HCT116 (cell line): ENCODE measurements at regions not wholly inside any gene's neighbourhood (a gene's known extent, or its start where the extent isn't known, plus 50 kb on each side); places are given as distances from the start of the nearest gene placed in this dataset.

Experiments
- ATAC-seq: fragments of 200-7000 bp; cut with Tn5 transposase; 2 replicates; pipeline ENCODE4 v1.9.1; 2020; ENCODE audit warnings: mild to moderate bottlenecking, moderate library complexity
- BruUV-seq: library from RNA; stranded (reverse); fragments of 400-500 nt; replicated peaks from 2 replicates; lab custom pipeline; 2021; lab: Mats Ljungman, UMichigan
- CTCF ChIA-PET: fragments of 300-600 bp; sonication (Branson Sonifier 250); formaldehyde crosslinking; loops from one replicate; lab custom pipeline; 2021; ENCODE audit warnings: antibody characterized with exemption; lab: Charles Lee
- POLR2A ChIA-PET: fragments of 300-600, 350-600 bp; sonication (Branson Sonifier 250); formaldehyde crosslinking; loops from one replicate; lab custom pipeline; 2021; ENCODE audit warnings: antibody characterized with exemption; lab: Charles Lee
- RAD21 ChIA-PET, 2 experiments: fragments of 300-600 bp; sonication (Branson Sonifier 250); formaldehyde crosslinking; loops; one replicate each; lab custom pipeline; 2023; ENCODE audit warnings: low total read pairs in 2 of 2; ENCODE audit not compliant: uncharacterized antibody in 2 of 2, unreplicated experiment in 2 of 2, low non-redundant PET in 1 of 2; lab: Charles Lee
- DNase-seq: peaks from one replicate; pipeline ENCODE4 v3.0.0-alpha.2; 2010; ENCODE audit warnings: low read depth, low spot score
- H2AFZ ChIP-seq: fragments of 200-600 bp; shearing (Covaris generic), sonication (generic); 2 replicates; pipeline ENCODE4 v1.6.1; 2017; ENCODE audit warnings: low read depth, mixed run types, mixed read lengths, antibody characterized with exemption, low read length; ENCODE audit not compliant: poor library complexity, severe bottlenecking
- H3K27ac ChIP-seq: 2 replicates; pipeline ENCODE4 v1.5.1; 2012; ENCODE audit warnings: low read depth, low read length
- H3K27me3 ChIP-seq: fragments of 200-600 bp; sonication (generic); 2 replicates; pipeline ENCODE4 v1.6.1; 2016; ENCODE audit warnings: mixed run types, low read length, mixed read lengths; ENCODE audit not compliant: insufficient read depth
- H3K36me3 ChIP-seq, 2 experiments: fragments of 200-500 bp in 1 of 2; fragments of 200-600 bp in 1 of 2; sonication (Bioruptor generic) in 1 of 2; sonication (generic) in 1 of 2; 2 replicates each; pipeline versions ENCODE4 v1.5.1 to v1.6.1; 2014 to 2016; ENCODE audit warnings: low read length in 2 of 2, inconsistent platforms in 1 of 2, mixed read lengths in 1 of 2, mixed run types in 1 of 2; ENCODE audit not compliant: insufficient read depth in 2 of 2, control insufficient read depth in 1 of 2
- H3K4me1 ChIP-seq, 2 experiments: fragments of 200-600 bp in 1 of 2; sonication (generic) in 1 of 2; 2 replicates each; pipeline versions ENCODE4 v1.5.1 to v1.6.1; 2012 to 2017; ENCODE audit warnings: low read length in 2 of 2, inconsistent platforms in 1 of 2, mild to moderate bottlenecking in 1 of 2, mixed read lengths in 1 of 2, mixed run types in 1 of 2, moderate library complexity in 1 of 2; ENCODE audit not compliant: insufficient read depth in 2 of 2, control insufficient read depth in 1 of 2
- H3K4me2 ChIP-seq: fragments of 200-600 bp; sonication (generic); 2 replicates; pipeline ENCODE4 v1.6.1; 2017; ENCODE audit warnings: mixed run types, low read length, mixed read lengths
- H3K4me3 ChIP-seq, 2 experiments: fragments of 200-600 bp in 1 of 2; sonication (generic) in 1 of 2; replicated peaks in 1 of 2; 2 replicates each; pipeline ENCODE4 v1.5.1; 2011 to 2016; ENCODE audit warnings: low read length in 2 of 2, control low read depth in 1 of 2, low read depth in 1 of 2, mild to moderate bottlenecking in 1 of 2, mixed read lengths in 1 of 2, mixed run types in 1 of 2
- H3K79me2 ChIP-seq: fragments of 200-600 bp; sonication (generic); 2 replicates; pipeline ENCODE4 v1.6.1; 2017; ENCODE audit warnings: mild to moderate bottlenecking, mixed run types, low read length, moderate library complexity, mixed read lengths; ENCODE audit not compliant: insufficient read depth
- H3K9ac ChIP-seq: fragments of 200-600 bp; sonication (generic); 2 replicates; pipeline ENCODE4 v1.6.1; 2016; ENCODE audit warnings: low read length, mixed read lengths
- H3K9me2 ChIP-seq: fragments of 200-600 bp; sonication (generic), shearing (Covaris generic); 2 replicates; pipeline ENCODE4 v1.6.1; 2017; ENCODE audit warnings: mixed run types, mild to moderate bottlenecking, moderate library complexity; ENCODE audit not compliant: insufficient read depth
- H3K9me3 ChIP-seq, 2 experiments: fragments of 200-500 bp in 1 of 2; fragments of 200-600 bp in 1 of 2; sonication (Bioruptor generic) in 1 of 2; sonication (generic) in 1 of 2; 2 replicates each; pipeline ENCODE4 v1.6.1; 2014 to 2017; ENCODE audit warnings: low read length in 2 of 2, mixed read lengths in 2 of 2, inconsistent platforms in 1 of 2, low read depth in 1 of 2, mild to moderate bottlenecking in 1 of 2, mixed run types in 1 of 2, moderate library complexity in 1 of 2; ENCODE audit not compliant: control insufficient read depth in 1 of 2, insufficient read depth in 1 of 2
- H4K20me1 ChIP-seq: fragments of 200-600 bp; sonication (generic), shearing (Covaris generic); 2 replicates; pipeline ENCODE4 v1.6.1; 2017; ENCODE audit warnings: mixed run types, mild to moderate bottlenecking, moderate library complexity; ENCODE audit not compliant: insufficient read depth
- ATF3 ChIP-seq: IDR thresholded peaks from 2 replicates; pipeline ENCODE4 v1.6.1; 2012
- CEBPB ChIP-seq: IDR thresholded peaks from 2 replicates; pipeline ENCODE4 v1.6.1; 2012; ENCODE audit warnings: low read depth
- CTCF ChIP-seq, 3 experiments: fragments of 200-600 bp in 1 of 3; sonication (generic) in 1 of 3; IDR thresholded peaks in 2 of 3; conservative IDR thresholded peaks in 1 of 3; 2 replicates each; pipeline ENCODE4 v1.5.1; 2012 to 2017; ENCODE audit warnings: low read depth in 2 of 3, low read length in 2 of 3, antibody characterized with exemption in 1 of 3, borderline replicate concordance in 1 of 3, control low read depth in 1 of 3, mild to moderate bottlenecking in 1 of 3, mixed read lengths in 1 of 3, mixed run types in 1 of 3, moderate library complexity in 1 of 3; ENCODE audit not compliant: insufficient read depth in 1 of 3
- EGR1 ChIP-seq: IDR thresholded peaks from 2 replicates; pipeline ENCODE4 v1.6.1; 2012; ENCODE audit warnings: low read depth
- ELF1 ChIP-seq: IDR thresholded peaks from 2 replicates; pipeline ENCODE4 v1.6.1; 2012; ENCODE audit warnings: low read depth, borderline replicate concordance
- EZH2 ChIP-seq: fragments of 200-600 bp; sonication (generic); IDR thresholded peaks from 2 replicates; pipeline ENCODE4 v1.6.1; 2017; ENCODE audit warnings: antibody characterized with exemption, mixed run types
- EZH2phosphoT487 ChIP-seq: fragments of 200-600 bp; IDR thresholded peaks from 2 replicates; pipeline ENCODE4 v1.6.1; 2018; ENCODE audit warnings: antibody characterized with exemption, borderline replicate concordance
- FOSL1 ChIP-seq: IDR thresholded peaks from 2 replicates; pipeline ENCODE4 v1.6.1; 2012; ENCODE audit warnings: low read depth
- JUND ChIP-seq: IDR thresholded peaks from 2 replicates; pipeline ENCODE4 v1.6.1; 2012
- MAX ChIP-seq: IDR thresholded peaks from 2 replicates; pipeline ENCODE4 v1.6.1; 2012
- POLR2A ChIP-seq: IDR thresholded peaks from 2 replicates; pipeline ENCODE4 v1.7.0; 2011; ENCODE audit warnings: borderline replicate concordance; ENCODE audit not compliant: insufficient read depth, insufficient read length; ENCODE audit errors: extremely low read depth
- POLR2AphosphoS5 ChIP-seq: IDR thresholded peaks from 2 replicates; pipeline ENCODE4 v1.6.1; 2011; ENCODE audit warnings: mild to moderate bottlenecking, low read depth, low read length, moderate library complexity
- RAD21 ChIP-seq: IDR thresholded peaks from 2 replicates; pipeline ENCODE4 v1.6.1; 2012; ENCODE audit warnings: low read depth, mild to moderate bottlenecking
- SIN3A ChIP-seq: IDR thresholded peaks from 2 replicates; pipeline ENCODE4 v1.6.1; 2012; ENCODE audit warnings: low read depth
- SP1 ChIP-seq: IDR thresholded peaks from 2 replicates; pipeline ENCODE4 v1.6.1; 2012; ENCODE audit warnings: low read depth
- SRF ChIP-seq: IDR thresholded peaks from 2 replicates; pipeline ENCODE4 v1.6.1; 2012; ENCODE audit warnings: low read depth
- TCF7L2 ChIP-seq: IDR thresholded peaks from 2 replicates; pipeline ENCODE4 v1.7.0; 2011; ENCODE audit warnings: borderline replicate concordance, inconsistent platforms; ENCODE audit not compliant: insufficient read depth, insufficient read length; ENCODE audit errors: extremely low read depth
- YY1 ChIP-seq: IDR thresholded peaks from 2 replicates; pipeline ENCODE4 v1.6.1; 2011; ENCODE audit warnings: low read length, low read depth, moderate library complexity, mild to moderate bottlenecking; ENCODE audit not compliant: insufficient replicate concordance; ENCODE audit errors: extremely low read depth
- ZFX ChIP-seq: fragments of 450-650 bp; IDR thresholded peaks from 2 replicates; pipeline ENCODE4 v1.6.1; 2017
- ZNF274 ChIP-seq: fragments of 200-500 bp; sonication (Bioruptor generic); IDR thresholded peaks from 2 replicates; pipeline ENCODE4 v1.6.1; 2014; ENCODE audit warnings: mild to moderate bottlenecking, low read depth, low read length, inconsistent platforms
- intact Hi-C: fragments of 100-400 bp; cut with micrococcal nuclease; formaldehyde crosslinking; loops from 2 replicates; pipeline ENCODE4 v1.10.0; 2022

GRCh38 chr4:104907991-104908390 is 238.7 kb upstream of the TET2 start:
- Histone ChIP-seq H3K9ac (no peak overlapping the region), H3K4me2 (no peak overlapping the region), H3K27me3 (no peaks in the 10 kb centered on the region), H3K4me3 (no peak overlapping the region), H3K36me3 (no peaks in the 10 kb centered on the region), H3K4me1 (no peaks in the 10 kb centered on the region), H3K9me2 (no peaks in the 10 kb centered on the region), H3K27ac (no peak overlapping the region), H4K20me1 (no peaks in the 10 kb centered on the region), H3K79me2 (no peaks in the 10 kb centered on the region), H2AFZ (no peak overlapping the region), H3K9me3 (no peaks in the 10 kb centered on the region)
- intact Hi-C loops, result no loop called here
- ChIA-PET POLR2A (no interaction called here), RAD21 (no interaction called here), CTCF (no interaction called here)
- ATAC-seq (no peak), DNase-seq (no peak)
- TF ChIP-seq SRF, result no peak
- no peak for TF ChIP-seq ZFX
- no peak for TF ChIP-seq YY1
- TF ChIP-seq CEBPB, result no peak
- TF ChIP-seq POLR2A, result no peak
- no TSS peak for BruUV-seq

- Histone ChIP-seq H3K27ac (no peak overlapping the region), H3K4me1 (no peaks in the 10 kb centered on the region), H3K9me3 (no peaks in the 10 kb centered on the region), H3K4me2 (no peak overlapping the region), H3K4me3 (no peak overlapping the region), H3K36me3 (no peaks in the 10 kb centered on the region), H3K9me2 (0 out of 2 replicates have a peak, but pooled peaks cover 2% of the 10 kb centered on the region), H3K27me3 (no peaks in the 10 kb centered on the region), H2AFZ (no peak overlapping the region), H3K79me2 (no peaks in the 10 kb centered on the region), H4K20me1 (no peaks in the 10 kb centered on the region), H3K9ac (no peak overlapping the region)
- no peak for TF ChIP-seq EZH2
- TF ChIP-seq JUND, result no peak
- no peak for TF ChIP-seq ATF3
- TF ChIP-seq ZNF274, result no peak
- no peak for TF ChIP-seq EZH2phosphoT487
- no peak for TF ChIP-seq RAD21
- no peak for TF ChIP-seq FOSL1
- TF ChIP-seq EGR1, result no peak
- TF ChIP-seq ZFX, result no peak
- no peak for TF ChIP-seq SP1
- TF ChIP-seq YY1, result no peak
- no peak for TF ChIP-seq POLR2A
- TF ChIP-seq ELF1, result no peak
- TF ChIP-seq SRF, result no peak
- no peak for TF ChIP-seq SIN3A
- no peak for TF ChIP-seq MAX
- TF ChIP-seq TCF7L2, result no peak
- TF ChIP-seq CTCF (IDR thresholded peaks at IDR 0.05 in 2 of 3, conservative IDR thresholded peaks at IDR 0.05 in 1 of 3; ENCODE audit: borderline replicate concordance in 1 of 3, insufficient read depth in 1 of 3, low read depth in 2 of 3, low read length in 2 of 3), result no peak
- no peak for TF ChIP-seq POLR2AphosphoS5
- RAD21 ChIA-PET, result no interaction called here
- ATAC-seq (no peak), DNase-seq (no peak)
- POLR2A ChIA-PET, result no interaction called here
- BruUV-seq, result no TSS peak
- intact Hi-C loops, result no loop called here
- CTCF ChIA-PET, result no interaction called here
These were observed 237.3 kb upstream of the TET2 start for GRCh38 chr4:104909376-104909775.
